ENCODE measurements at regions not wholly inside any gene's neighbourhood (a gene's known extent, or its start where the extent isn't known, plus 50 kb on each side); places are given as distances from the start of the nearest gene placed in this dataset.

DNA sequence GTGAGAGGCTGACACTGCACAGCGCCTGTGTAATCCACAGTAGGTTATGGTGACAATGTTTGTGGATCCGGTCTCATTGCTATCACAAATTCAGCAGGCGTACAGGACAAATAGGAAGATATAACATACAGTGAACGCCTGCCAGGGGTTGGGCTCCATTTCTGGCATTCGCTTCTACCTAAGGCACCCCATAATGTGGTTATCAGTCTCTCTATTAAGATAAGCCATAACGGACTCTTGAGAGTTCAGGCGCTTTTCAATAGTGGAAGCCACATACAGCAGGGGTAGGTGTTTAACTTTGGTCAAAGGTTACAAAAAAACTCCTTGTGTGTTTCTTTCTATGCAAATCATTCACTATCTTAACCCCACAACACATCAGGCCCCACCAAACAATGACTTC, 72.8 kb downstream of the SIPA1L2 start:
- Histone ChIP-seq H2AK9ac (replicated peaks; ENCODE audit: low read depth, low read length, poor library complexity) (no peak overlapping the region), H3K79me1 (ENCODE audit: low read depth in 1 of 2, low read length in 2 of 2) (peaks cover 5 to 21% of the 10 kb centered on the region in 2 experiments; a peak in 2 of 4 replicates), H3K36me3 (ENCODE audit: control insufficient read depth, insufficient read depth, low read length) (no peaks in the 10 kb centered on the region; the same call in 1 of the 2 replicates), H4K8ac (ENCODE audit: low read depth in 2 of 2, low read length in 2 of 2) (no peak overlapping the region), H3K14ac (replicated peaks; ENCODE audit: low read depth, low read length) (no peak overlapping the region), H3K9me3 (ENCODE audit: control insufficient read depth, insufficient read depth, low read length) (no peaks in the 10 kb centered on the region), H3K56ac (ENCODE audit: extremely low read depth, insufficient read depth, low read length) (no peak overlapping the region), H2BK15ac (ENCODE audit: low read depth, low read length) (no peak overlapping the region), H3K9me1 (ENCODE audit: insufficient read depth, low read length) (peaks cover 10% of the 10 kb centered on the region), H4K20me1 (ENCODE audit: insufficient read depth, low read length) (peaks cover 3% of the 10 kb centered on the region; the same call in 1 of the 2 replicates), H2BK20ac (ENCODE audit: low read depth, low read length) (no peak overlapping the region), H3K27ac (ENCODE audit: insufficient read depth, low read length) (no peak overlapping the region), H3K4me2 (ENCODE audit: low read depth, low read length) (no peak overlapping the region), H3K4me3 (ENCODE audit: insufficient read depth, low read depth, low read length) (no peak overlapping the region), H4K5ac (ENCODE audit: low read depth, low read length) (no peak overlapping the region), H3K23ac (ENCODE audit: low read depth, low read length) (no peak overlapping the region), H3K9ac (ENCODE audit: low read depth, low read length) (no peak overlapping the region), H3K18ac (ENCODE audit: low read depth, low read length) (no peak overlapping the region), H2AK5ac (ENCODE audit: low read depth, low read length) (no peak overlapping the region), H2BK120ac (ENCODE audit: low read depth, low read length) (no peak overlapping the region), H3K4ac (ENCODE audit: low read depth, low read length) (no peak overlapping the region), H2BK5ac (ENCODE audit: low read depth, low read length, poor library complexity, severe bottlenecking) (no peak overlapping the region), H3K4me1 (ENCODE audit: control insufficient read depth, insufficient read depth, low read length) (peaks cover 19% of the 10 kb centered on the region), H2AFZ (replicated peaks; ENCODE audit: low read length, poor library complexity) (no peak overlapping the region), H3K27me3 (ENCODE audit: control insufficient read depth, insufficient read depth, low read length) (no peaks in the 10 kb centered on the region), H4K91ac (ENCODE audit: insufficient read depth, low read depth, low read length) (no peak overlapping the region)
- WGBS, 2 experiments (ENCODE audit: extremely low coverage in 2 of 2, insufficient read length in 1 of 2) = 100% methylated on average over 1 of the region's 7 CpGs; no CpG with 5 or more reads in 1 of the 2 experiments
- no peak for TF ChIP-seq POLR2A (IDR thresholded peaks at IDR 0.05; ENCODE audit: low read depth, low read length)
- TF ChIP-seq SMC3 (IDR thresholded peaks at IDR 0.05; ENCODE audit: low read depth, low read length) = no peak
- TF ChIP-seq MXI1 (IDR thresholded peaks at IDR 0.05; ENCODE audit: borderline replicate concordance, low read depth, low read length) = no peak
- no peak for TF ChIP-seq MAZ (IDR thresholded peaks at IDR 0.05; ENCODE audit: borderline replicate concordance, low read depth, low read length)
- no peak for TF ChIP-seq RFX5 (IDR thresholded peaks at IDR 0.05; ENCODE audit: low read depth, low read length)
- no peak for TF ChIP-seq MAFK (IDR thresholded peaks at IDR 0.05; ENCODE audit: low read depth, low read length)
- TF ChIP-seq BHLHE40 (IDR thresholded peaks at IDR 0.05; ENCODE audit: low read depth, low read length) = no peak
- TF ChIP-seq CHD1 (IDR thresholded peaks at IDR 0.05; ENCODE audit: low read depth, low read length) = no peak
- TF ChIP-seq RCOR1 (IDR thresholded peaks at IDR 0.05; ENCODE audit: insufficient replicate concordance, low read length) = no peak
- TF ChIP-seq RAD21 (IDR thresholded peaks at IDR 0.05; ENCODE audit: low read length) = no peak
- TF ChIP-seq CEBPB (IDR thresholded peaks at IDR 0.05; ENCODE audit: low read depth, low read length) = no peak
- no peak for TF ChIP-seq NFE2L2 (IDR thresholded peaks at IDR 0.05; ENCODE audit: low read depth, low read length)
- intact Hi-C loops (cut with micrococcal nuclease) = no loop called here
- POLR2A ChIA-PET (ENCODE audit: unreplicated experiment) = no interaction called here
- CTCF ChIA-PET = interaction anchor here (1.0 kb wide), 1 partner anchor 70 kb away, joined by 4 read pairs; no protein-coding TSS in a partner anchor
- no peak for DNase-seq
- in situ Hi-C loops (cut with MboI; ENCODE audit: low sequenced_read_pairs) = no loop called here
- ATAC-seq (ENCODE audit: low read depth) = no peak
- no TSS peak for BruUV-seq (replicated peaks)
- dilution Hi-C loops (cut with HindIII; ENCODE audit: low sequenced_read_pairs, unreplicated experiment) = no loop called here

Data from IMR-90 (cell line).